Lower leg skin (tissue), 4 donors: ENCODE measurements at regions not wholly inside any gene's neighbourhood (a gene's known extent, or its start where the extent isn't known, plus 50 kb on each side); places are given as distances from the start of the nearest gene placed in this dataset.

Experiments used
- DNase-seq, 2 donors: peaks; one replicate each; pipeline ENCODE4 v3.0.0-alpha.2; 2019; ENCODE audit warnings: low spot score in 2 of 2
- H3K4me3 ChIP-seq: fragments of 200-600 bp; sonication (generic); 2 replicates; pipeline ENCODE4 v1.5.1; 2017; ENCODE audit warnings: mild to moderate bottlenecking, low read depth; ENCODE audit not compliant: poor library complexity, severe bottlenecking
- POLR2A ChIP-seq, 2 donors: fragments of 450-650 bp; IDR thresholded peaks; one replicate each; pipeline ENCODE4 v1.6.1; 2016 to 2017; ENCODE audit warnings: antibody characterized with exemption in 2 of 2, mild to moderate bottlenecking in 1 of 2, moderate library complexity in 1 of 2
- WGBS, 2 donors: methylation state at CpG; one replicate each; pipeline ENCODE4 v1.1.5; 2018; 5-methylcytosine and 5-hydroxymethylcytosine counted together
- intact Hi-C: fragments of 100-400 bp; cut with DNase I; formaldehyde crosslinking; loops from one replicate; pipeline ENCODE4 v1.15.0; 2023; ENCODE audit warnings: low total_unique reads
- TF ChIP-seq, protein P1 (sequence below), 3 donors: fragments of 450-650 bp; IDR thresholded peaks; one replicate each; pipeline ENCODE4 v1.5.1; 2016; ENCODE audit warnings: antibody characterized with exemption in 3 of 3, mild to moderate bottlenecking in 3 of 3, moderate library complexity in 2 of 3

GRCh38 chr13:90968166-90968904 lies 379.2 kb upstream of the MIR17HG start:
- 32 to 40% methylated on average over 2 of the region's 2 CpGs for WGBS, 2 donors
- DNase-seq, result no peak
- intact Hi-C loops, result no loop called here
- H3K4me3 ChIP-seq, result no peak overlapping the region
- TF ChIP-seq, protein P1, sequence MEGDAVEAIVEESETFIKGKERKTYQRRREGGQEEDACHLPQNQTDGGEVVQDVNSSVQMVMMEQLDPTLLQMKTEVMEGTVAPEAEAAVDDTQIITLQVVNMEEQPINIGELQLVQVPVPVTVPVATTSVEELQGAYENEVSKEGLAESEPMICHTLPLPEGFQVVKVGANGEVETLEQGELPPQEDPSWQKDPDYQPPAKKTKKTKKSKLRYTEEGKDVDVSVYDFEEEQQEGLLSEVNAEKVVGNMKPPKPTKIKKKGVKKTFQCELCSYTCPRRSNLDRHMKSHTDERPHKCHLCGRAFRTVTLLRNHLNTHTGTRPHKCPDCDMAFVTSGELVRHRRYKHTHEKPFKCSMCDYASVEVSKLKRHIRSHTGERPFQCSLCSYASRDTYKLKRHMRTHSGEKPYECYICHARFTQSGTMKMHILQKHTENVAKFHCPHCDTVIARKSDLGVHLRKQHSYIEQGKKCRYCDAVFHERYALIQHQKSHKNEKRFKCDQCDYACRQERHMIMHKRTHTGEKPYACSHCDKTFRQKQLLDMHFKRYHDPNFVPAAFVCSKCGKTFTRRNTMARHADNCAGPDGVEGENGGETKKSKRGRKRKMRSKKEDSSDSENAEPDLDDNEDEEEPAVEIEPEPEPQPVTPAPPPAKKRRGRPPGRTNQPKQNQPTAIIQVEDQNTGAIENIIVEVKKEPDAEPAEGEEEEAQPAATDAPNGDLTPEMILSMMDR (IDR thresholded peaks at IDR 0.05), result no peak
- no peak for TF ChIP-seq POLR2A (IDR thresholded peaks at IDR 0.05)

DNA sequence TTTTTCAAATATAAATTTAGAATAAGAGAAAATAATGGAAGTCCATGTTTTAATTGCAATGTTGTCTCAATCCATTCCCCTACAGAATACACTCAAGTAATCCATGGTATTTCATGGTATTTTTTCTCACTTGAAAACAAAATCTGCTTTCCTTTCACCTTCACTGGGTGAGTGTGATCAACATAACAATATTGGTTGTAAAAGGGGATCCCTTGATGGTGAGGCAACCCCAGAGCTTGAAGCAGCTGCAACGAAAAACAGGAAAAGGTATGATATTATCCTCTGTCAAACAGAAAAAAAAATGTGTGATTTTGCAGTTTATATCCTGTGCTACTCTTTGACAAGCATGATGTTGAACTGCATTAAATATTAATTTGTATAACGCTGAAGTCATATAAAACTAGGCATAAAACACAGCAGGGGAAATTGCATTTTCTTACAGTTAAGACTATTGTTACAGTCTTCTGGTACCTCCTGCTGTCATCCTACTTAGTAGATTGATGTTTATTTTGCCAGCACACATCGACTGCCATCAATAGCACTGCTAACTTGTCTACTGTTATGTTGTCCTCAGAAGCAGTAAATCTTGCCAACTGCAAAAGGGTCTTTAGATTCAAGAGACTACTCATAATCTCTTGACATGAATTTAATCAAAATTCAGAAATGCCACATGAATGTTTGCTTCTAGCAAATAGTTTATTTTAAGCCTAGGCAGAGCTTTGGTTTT lies 373.1 kb upstream of the MIR17HG start:
- no peak for TF ChIP-seq POLR2A (IDR thresholded peaks at IDR 0.05)
- TF ChIP-seq, protein P1 (IDR thresholded peaks at IDR 0.05), result no peak
- H3K4me3 ChIP-seq, result no peak overlapping the region
- intact Hi-C loops, result no loop called here
- DNase-seq, result no peak
- WGBS, 2 donors, result 13 to 16% methylated on average over 3 of the region's 3 CpGs

- no peak overlapping the region for H3K4me3 ChIP-seq
- no peak for DNase-seq
- TF ChIP-seq POLR2A (IDR thresholded peaks at IDR 0.05), result no peak
- TF ChIP-seq, protein P1 (IDR thresholded peaks at IDR 0.05), result no peak
- whole genome bisulfite sequencing, 2 donors, result 79 to 84% methylated on average over 3 of the region's 3 CpGs
- intact Hi-C loops, result no loop called here
Observed at GRCh38 chr13:90979059-90979458, 368.4 kb upstream of the MIR17HG start.

- TF ChIP-seq, protein P1 (IDR thresholded peaks at IDR 0.05), result no peak
- no peak for TF ChIP-seq POLR2A (IDR thresholded peaks at IDR 0.05)
- intact Hi-C loops, result no loop called here
- DNase-seq, result no peak
- WGBS, 2 donors, result 92 to 93% methylated on average over 6 of the region's 6 CpGs
- H3K4me3 ChIP-seq, result no peak overlapping the region
Observed at GRCh38 chr13:90984756-90985155, 362.7 kb upstream of the MIR17HG start.

GRCh38 chr13:90995001-90995400 lies 352.5 kb upstream of the MIR17HG start:
- no peak for DNase-seq

More at GRCh38 chr13:90995001-90995400, 352.5 kb upstream of the MIR17HG start:
- TF ChIP-seq, protein P1 (IDR thresholded peaks at IDR 0.05), result no peak
- no peak for TF ChIP-seq POLR2A (IDR thresholded peaks at IDR 0.05)
- 70 to 73% methylated on average over 3 of the region's 3 CpGs for WGBS, 2 donors
- intact Hi-C loops, result no loop called here
- H3K4me3 ChIP-seq, result no peak overlapping the region
